IPS-NIHi11 (cell line): ENCODE measurements at regions not wholly inside any gene's neighbourhood (a gene's known extent, or its start where the extent isn't known, plus 50 kb on each side); places are given as distances from the start of the nearest gene placed in this dataset.

Experiments used
- DNase-seq: peaks from one replicate; pipeline ENCODE4 v3.0.0; 2012; ENCODE audit warnings: mixed read lengths, low spot score

DNA sequence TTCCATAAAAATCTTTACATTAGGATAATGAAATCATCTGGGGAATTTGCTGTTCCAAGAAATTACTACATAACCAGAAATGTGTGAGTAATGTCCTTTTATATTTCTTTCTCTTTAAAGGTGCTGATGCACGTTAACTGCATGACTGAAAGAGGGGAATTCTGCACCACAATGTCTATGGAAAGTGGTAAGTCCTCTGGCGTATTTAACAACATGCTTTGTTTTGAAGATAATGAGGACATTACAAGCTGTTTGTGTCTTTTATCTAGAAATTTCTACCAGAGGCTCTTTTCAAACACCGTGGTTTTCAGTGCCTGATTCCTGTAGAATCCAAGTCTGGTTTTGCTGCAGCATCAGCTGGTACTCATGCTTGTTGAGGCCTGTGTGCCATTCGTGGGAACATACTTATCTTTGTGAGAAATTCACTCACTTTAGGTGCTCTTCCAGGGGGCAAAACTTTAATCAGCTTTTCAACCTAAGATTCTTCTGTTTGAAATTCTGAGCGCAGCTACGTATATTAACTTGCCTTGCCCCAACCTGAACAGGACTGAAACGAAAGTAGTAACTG, 257.2 kb downstream of the PDHA2 start:
- no peak for DNase-seq

DNA sequence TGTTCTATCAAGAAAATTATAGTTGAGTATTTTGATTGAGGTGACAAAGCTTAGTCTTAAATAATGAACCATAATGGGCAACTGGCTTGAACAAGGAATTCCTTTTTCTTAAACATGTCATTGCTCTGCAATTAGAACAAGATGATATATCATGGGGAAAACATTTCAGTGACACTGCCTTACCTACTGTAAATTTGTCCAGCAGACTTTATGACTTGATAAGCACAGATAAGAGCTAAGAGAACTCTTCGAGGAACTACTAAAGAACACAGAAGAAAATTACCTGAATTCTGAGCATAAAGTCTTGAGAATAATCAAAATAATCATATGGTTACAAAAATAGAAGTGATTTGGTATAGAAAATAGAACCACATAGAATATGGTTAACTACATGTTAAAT, 257.8 kb downstream of the PDHA2 start:
- no peak for DNase-seq

- no peak for DNase-seq
Observed at GRCh38 chr4:96099031-96099430, 259.1 kb downstream of the PDHA2 start.

DNA sequence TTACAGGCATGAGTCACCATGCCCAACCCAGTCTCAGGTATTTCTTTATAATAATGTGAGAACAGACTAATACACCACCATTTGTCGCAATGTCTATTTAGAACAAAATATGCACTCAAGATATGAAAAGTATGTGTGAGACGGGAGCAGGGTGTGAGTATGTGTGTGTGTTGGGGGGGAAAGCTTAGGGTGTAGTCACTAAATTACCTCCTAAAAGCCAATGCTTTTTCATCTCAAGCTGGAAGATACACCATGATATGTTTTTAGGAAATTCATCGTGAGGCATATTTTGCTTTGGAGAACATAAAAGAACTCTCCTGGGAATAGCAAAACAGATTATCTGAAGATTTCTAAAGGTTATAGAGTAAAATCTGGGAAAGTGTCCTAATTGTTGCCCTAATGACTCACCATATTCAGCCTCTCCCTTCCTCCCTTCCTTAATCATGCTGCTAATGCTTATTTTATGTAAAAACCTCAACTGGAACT, 262.7 kb downstream of the PDHA2 start:
- no peak for DNase-seq

DNA sequence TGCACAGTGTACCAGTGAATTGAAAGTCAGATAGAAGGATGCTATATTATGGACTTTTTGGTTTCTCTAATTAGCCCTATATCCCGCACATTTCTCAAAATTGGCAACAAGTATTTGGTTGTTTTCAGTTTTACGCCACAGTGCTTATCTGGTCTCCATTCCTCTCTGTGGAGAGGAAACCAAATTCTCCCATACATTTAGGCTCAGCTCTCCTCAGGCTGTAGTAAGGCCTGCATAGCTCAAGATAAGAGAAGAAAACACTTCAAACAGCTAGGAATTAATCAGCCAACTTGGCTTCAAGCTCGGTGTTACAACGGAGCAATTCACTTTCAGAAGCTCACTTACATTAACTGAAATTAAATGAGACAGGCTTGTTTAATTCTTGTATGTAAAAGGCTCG, 263.2 kb downstream of the PDHA2 start:
- DNase-seq, result no peak

GRCh38 chr4:96108146-96108545, 268.3 kb downstream of the PDHA2 start:
- no peak for DNase-seq

GRCh38 chr4:96112631-96113030, 272.7 kb downstream of the PDHA2 start:
- no peak for DNase-seq

DNA sequence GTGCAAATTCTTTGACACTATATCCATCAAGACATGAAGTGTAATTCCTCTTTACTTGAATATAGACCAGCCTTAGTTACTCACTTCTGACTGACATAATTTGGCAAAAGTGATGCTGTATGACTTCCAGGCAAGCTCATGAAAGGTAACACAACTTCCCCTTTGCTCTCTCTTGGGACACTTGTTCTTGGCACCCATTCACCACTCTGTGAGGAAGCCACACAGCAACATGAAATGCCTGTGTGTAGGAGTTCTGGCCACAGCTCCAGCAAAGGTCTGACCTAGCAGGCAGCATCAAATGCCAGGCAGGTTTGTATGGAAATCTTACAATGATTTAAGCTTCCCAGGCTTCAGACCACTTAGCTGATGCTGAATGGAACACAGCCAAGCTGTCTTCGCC, 280.3 kb downstream of the PDHA2 start:
- no peak for DNase-seq

GRCh38 chr4:96126227-96126626, 286.3 kb downstream of the PDHA2 start:
- no peak for DNase-seq

- no peak for DNase-seq
Observed at GRCh38 chr4:96131186-96131585, 291.3 kb downstream of the PDHA2 start.

DNA sequence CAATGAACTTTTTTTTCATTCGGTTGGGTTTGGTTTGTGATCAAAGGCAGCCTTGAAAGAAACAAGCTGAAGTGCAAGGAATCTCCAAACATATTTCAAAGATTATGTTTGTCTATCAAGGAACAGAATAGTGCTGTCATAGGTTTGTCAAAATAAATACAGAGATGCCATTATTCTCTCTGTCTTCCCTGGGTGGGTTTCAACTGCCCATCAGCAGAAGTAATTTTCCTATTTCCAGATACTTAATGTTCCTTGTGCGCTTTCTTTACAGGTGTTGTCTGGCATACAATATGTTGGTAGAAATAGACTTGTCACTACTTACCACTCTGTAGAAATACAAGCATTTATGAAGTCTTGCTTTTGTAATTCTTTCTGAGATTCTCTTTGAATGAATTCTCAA, 294.9 kb downstream of the PDHA2 start:
- DNase-seq, result no peak

- no peak for DNase-seq
Observed at GRCh38 chr4:96136056-96136455, 296.2 kb downstream of the PDHA2 start.

DNA sequence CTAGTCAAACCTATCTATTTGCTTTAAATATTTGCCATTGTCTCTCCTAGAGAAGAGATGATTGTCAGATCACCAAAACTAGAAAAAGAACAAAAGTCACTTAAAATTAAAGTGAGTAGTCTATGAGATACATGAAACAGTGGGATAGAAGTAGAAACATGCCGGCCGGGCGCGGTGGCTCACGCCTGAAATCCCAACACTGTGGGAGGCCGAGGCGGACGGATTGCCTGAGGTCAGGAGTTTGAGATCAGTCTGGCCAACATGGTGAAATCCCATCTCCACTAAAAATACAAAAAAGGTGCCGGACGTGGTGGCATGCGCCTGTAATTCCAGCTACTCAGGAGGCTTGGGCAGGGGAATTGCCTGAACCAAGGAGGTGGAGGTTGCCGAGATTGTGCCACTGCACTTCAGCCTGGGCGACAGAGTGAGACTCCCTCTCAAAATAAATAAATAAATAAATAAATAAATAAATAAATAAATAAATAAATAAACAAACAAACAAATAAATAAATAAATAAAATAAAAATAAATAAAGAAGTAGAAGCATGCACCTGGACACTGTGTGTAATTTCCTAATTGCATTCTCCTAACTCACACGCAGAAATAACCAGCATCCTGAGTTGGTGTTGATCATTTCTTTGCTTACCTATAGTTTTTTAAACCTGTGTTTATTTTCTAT, 299.5 kb downstream of the PDHA2 start:
- DNase-seq, result no peak

DNA sequence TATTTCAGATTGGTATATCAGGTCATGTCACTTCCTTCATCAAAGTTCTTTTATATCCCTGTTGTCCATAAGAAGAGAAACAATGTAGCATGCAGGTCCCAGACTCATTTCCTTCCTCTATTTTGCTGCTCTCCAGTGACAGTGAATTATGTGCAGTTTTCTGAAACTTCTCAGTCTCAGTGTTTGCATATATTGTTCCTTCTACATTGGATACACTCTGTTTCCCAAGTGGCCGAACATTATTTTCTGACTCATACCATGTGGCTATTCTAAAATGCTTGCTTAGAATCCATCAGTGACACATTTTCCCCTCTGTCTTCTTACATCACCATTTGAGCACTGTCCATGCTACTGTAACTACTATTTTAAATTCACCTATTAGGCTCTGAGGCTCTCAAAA, 305.7 kb downstream of the PDHA2 start:
- DNase-seq, result no peak

DNA sequence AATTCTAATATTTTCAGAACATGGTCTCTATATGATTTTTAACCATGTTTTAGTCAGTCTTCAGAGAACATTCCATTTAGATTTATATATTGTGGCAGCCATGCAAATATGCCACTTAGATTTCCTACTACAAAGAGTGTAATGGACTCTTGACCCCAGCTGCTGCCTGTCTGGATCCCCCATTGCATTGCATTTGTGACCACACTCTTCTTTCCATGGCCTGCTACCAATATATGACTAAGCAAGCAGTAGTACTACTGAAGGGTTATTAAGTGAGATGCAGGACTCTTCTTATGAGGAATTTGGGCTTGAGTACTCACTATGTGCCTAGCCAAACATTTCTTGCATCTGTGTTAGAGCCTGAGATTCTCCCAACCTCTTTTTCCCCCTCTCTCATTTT, 306.8 kb downstream of the PDHA2 start:
- DNase-seq, result no peak

- DNase-seq, result no peak
Observed at GRCh38 chr4:96149894-96150293, 310.0 kb downstream of the PDHA2 start.

GRCh38 chr4:96150466-96150865, 310.6 kb downstream of the PDHA2 start:
- DNase-seq, result no peak

DNA sequence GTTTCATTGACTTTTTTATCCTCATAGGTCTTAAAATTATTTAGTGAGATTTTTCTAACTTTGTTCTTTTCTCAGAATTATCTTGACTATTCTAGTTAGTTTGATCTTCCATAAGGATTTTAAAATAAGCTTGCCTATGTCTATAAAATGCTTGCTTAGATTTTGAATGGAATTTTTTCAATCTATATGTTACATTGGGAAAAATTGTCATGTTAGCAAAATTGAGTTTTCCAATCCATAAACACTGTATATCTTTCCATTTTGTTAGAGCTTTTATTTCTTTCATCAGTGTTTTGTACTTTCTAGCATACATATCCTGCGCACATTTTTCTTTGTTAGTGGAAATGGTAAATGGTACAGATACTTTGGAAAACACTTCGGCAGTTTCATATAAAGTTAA, 312.9 kb downstream of the PDHA2 start:
- no peak for DNase-seq

DNA sequence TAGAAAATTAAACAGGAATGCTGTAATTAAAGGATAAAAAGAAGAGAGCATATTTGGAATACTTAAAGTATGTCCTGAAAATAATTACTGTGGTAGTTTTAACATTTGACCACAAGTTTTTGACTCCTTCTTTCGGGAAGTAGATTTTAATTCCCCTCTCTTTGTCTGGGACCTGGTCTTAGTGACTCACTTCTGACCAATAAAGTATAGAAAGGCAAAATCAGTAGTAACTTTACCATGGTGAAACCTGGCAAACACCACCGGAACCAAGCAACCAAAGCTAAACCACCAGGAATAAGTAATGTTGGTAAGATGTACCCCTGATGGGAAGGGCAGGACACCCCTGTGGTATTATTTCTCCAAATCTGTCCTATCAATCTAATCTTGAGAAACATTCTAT, 314.8 kb downstream of the PDHA2 start:
- no peak for DNase-seq

GRCh38 chr4:96162636-96163035, 322.7 kb downstream of the PDHA2 start:
- no peak for DNase-seq

GRCh38 chr4:96164814-96165351, 325.0 kb downstream of the PDHA2 start:
- DNase-seq, result no peak

- no peak for DNase-seq
Observed at GRCh38 chr4:96166806-96167205, 326.9 kb downstream of the PDHA2 start.

DNA sequence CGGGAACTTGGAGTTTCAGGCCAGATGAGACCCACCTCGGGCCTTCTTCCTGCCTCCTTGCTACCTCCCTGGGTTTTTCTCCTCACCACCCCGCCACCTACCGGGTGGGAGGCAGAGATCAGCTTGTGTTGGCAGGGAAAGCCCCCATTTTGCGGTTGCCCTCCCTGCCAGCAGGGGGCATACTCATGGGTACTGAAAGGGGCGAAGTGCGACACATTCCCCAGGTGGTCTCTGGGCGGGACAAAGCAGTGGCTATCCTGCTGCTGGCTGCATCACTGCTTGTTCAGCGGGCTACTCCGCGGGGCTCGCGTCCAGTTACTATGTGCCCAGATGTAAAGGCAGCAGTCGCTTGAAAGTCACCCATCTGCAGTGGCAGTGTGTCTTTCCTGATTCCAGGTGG, 330.3 kb downstream of the PDHA2 start:
- DNase-seq, result peak; percentile 23

- DNase-seq, result no peak
Observed at GRCh38 chr4:96173756-96174155, 333.9 kb downstream of the PDHA2 start.
